Cardiac fibroblast (primary cell): ENCODE measurements at regions not wholly inside any gene's neighbourhood (a gene's known extent, or its start where the extent isn't known, plus 50 kb on each side); places are given as distances from the start of the nearest gene placed in this dataset.
"Not testable (repeated sequence)": the region's sequence is repeated elsewhere in the genome, so short reads cannot be mapped to it uniquely, and the experiment has no call there.

Source experiments
- DNase-seq, 2 donors: peaks; one replicate each; pipeline versions ENCODE4 v3.0.0 to v3.0.0-alpha.2; 2010; ENCODE audit warnings: low read depth in 2 of 2
- H3K4me3 ChIP-seq, 2 donors: replicated peaks in 1 of 2; 1 replicate in 1 of 2; 2 replicates in 1 of 2; pipeline ENCODE4 v1.5.1; 2011; ENCODE audit warnings: low read depth in 2 of 2, low read length in 2 of 2, mild to moderate bottlenecking in 2 of 2, moderate library complexity in 1 of 2
- CTCF ChIP-seq: IDR thresholded peaks from one replicate; pipeline ENCODE4 v1.5.1; 2011; ENCODE audit warnings: low read depth, mild to moderate bottlenecking, low read length, inconsistent platforms

GRCh38 chr5:122656160-122656559 is 118.7 kb upstream of the SNX2 start:
- H3K4me3 ChIP-seq, result no peak overlapping the region
- DNase-seq, result no peak
- no peak for TF ChIP-seq CTCF

GRCh38 chr5:122656577-122656976 is 118.3 kb upstream of the SNX2 start:
- H3K4me3 ChIP-seq, result no peak overlapping the region
- no peak for TF ChIP-seq CTCF
- DNase-seq, result no peak

- TF ChIP-seq CTCF, result no peak
- peak; percentile 52 to 74 for DNase-seq
- no peak overlapping the region for H3K4me3 ChIP-seq
Observed at GRCh38 chr5:122661496-122662180, 113.2 kb upstream of the SNX2 start.

DNA sequence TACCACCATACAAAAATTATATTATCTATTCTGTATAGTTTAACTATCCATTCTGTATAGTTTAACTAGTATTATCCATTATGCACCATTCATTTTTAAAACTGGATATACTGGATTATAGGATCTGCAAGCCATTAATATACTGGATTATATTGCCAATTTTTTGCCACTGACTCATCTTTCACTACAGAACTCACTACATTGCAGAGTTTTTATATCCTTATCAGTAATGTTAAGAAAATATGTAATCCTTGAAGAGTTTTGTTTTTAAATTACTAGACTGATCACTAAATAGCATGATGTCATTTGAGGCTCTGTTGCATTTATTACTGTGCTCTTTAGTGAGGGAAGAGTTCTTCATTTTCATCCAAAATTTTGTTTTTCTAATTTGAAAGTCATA is 109.8 kb upstream of the SNX2 start:
- DNase-seq, result peak; percentile 25 to 37
- no peak overlapping the region for H3K4me3 ChIP-seq

DNA sequence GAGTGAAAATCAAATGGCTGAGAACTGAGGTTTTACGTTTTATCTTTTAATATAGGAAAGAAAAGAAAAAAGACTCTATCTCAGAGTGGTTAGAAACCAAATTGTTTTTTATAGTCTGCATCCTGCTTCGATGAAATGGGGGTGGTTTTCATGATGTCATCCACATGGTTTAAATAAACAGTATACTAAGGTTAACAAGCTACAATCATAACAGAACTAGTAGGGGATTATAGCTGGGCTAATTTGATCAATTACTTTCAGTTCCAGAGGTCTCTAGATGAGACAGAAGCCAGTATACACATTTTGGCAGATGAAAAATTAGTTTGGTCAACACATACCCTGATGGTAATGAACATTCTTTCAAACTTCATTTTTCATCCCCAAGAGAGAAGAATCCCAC is 106.3 kb upstream of the SNX2 start:
- TF ChIP-seq CTCF, result no peak
- DNase-seq, result no peak
- H3K4me3 ChIP-seq, result no peak overlapping the region

More for the DNA sequence above, 109.8 kb upstream of the SNX2 start:
- no peak for TF ChIP-seq CTCF

GRCh38 chr5:122669709-122670108 is 105.2 kb upstream of the SNX2 start:
- DNase-seq, H3K4me3 ChIP-seq: not testable (repeated sequence)

GRCh38 chr5:122673343-122673742 is 101.5 kb upstream of the SNX2 start:
- peak; percentile 42 to 63 for DNase-seq
- TF ChIP-seq CTCF, result no peak

More at GRCh38 chr5:122673343-122673742, 101.5 kb upstream of the SNX2 start:
- H3K4me3 ChIP-seq, result no peak overlapping the region
